WTC11 (cell line): ENCODE measurements at regions not wholly inside any gene's neighbourhood (a gene's known extent, or its start where the extent isn't known, plus 50 kb on each side); places are given as distances from the start of the nearest gene placed in this dataset.

Experiments
- ATF1 ChIP-seq: sonication (generic); formaldehyde crosslinking; IDR thresholded peaks from 2 replicates; pipeline ENCODE4 v1.8.1; 2023; ENCODE audit warnings: mild to moderate bottlenecking, moderate library complexity, missing genetic modification reagents
- CBFB ChIP-seq: sonication (generic); formaldehyde crosslinking; IDR thresholded peaks from 2 replicates; pipeline ENCODE4 v1.8.1; 2022; ENCODE audit warnings: mild to moderate bottlenecking, low read depth, missing genetic modification reagents
- CREB1 ChIP-seq: sonication (generic); formaldehyde crosslinking; IDR thresholded peaks from 2 replicates; pipeline ENCODE4 v1.8.0; 2023; ENCODE audit warnings: mild to moderate bottlenecking, missing genetic modification reagents
- GABPB1 ChIP-seq: sonication (generic); formaldehyde crosslinking; IDR thresholded peaks from 2 replicates; pipeline ENCODE4 v1.8.1; 2023; ENCODE audit warnings: mild to moderate bottlenecking, missing genetic modification reagents
- SMAD3 ChIP-seq: sonication (generic); formaldehyde crosslinking; IDR thresholded peaks from 2 replicates; pipeline ENCODE4 v1.8.0; 2022; ENCODE audit warnings: missing genetic modification reagents, mild to moderate bottlenecking, borderline replicate concordance
- SP1 ChIP-seq: sonication (generic); formaldehyde crosslinking; conservative IDR thresholded peaks from 2 replicates; pipeline ENCODE4 v1.8.1; 2022; ENCODE audit warnings: missing genetic modification reagents
- TEAD4 ChIP-seq: sonication (generic); formaldehyde crosslinking; IDR thresholded peaks from 2 replicates; pipeline ENCODE4 v1.8.0; 2022; ENCODE audit warnings: mild to moderate bottlenecking, missing genetic modification reagents
- ZNF232 ChIP-seq: sonication (generic); formaldehyde crosslinking; IDR thresholded peaks from 2 replicates; pipeline ENCODE4 v1.8.0; 2022; ENCODE audit warnings: mild to moderate bottlenecking, missing genetic modification reagents
- ZNF416 ChIP-seq: fragments of 250-450 bp; sonication (Bioruptor Pico); IDR thresholded peaks from 2 replicates; pipeline ENCODE4 v1.9.0; 2021; ENCODE audit warnings: mild to moderate bottlenecking, inconsistent platforms
- TF ChIP-seq, protein P1 (sequence below): fragments of 200-600 bp; IDR thresholded peaks from 2 replicates; pipeline ENCODE4 v1.8.0; 2022; ENCODE audit warnings: antibody characterized with exemption
- TF ChIP-seq, protein P2 (sequence below): sonication (generic); formaldehyde crosslinking; IDR thresholded peaks from 2 replicates; pipeline ENCODE4 v1.8.1; 2023; ENCODE audit warnings: mild to moderate bottlenecking, moderate library complexity, missing genetic modification reagents
- TF ChIP-seq, protein P3 (sequence below): sonication (generic); formaldehyde crosslinking; IDR thresholded peaks from 2 replicates; pipeline ENCODE4 v1.8.0; 2022; ENCODE audit warnings: mild to moderate bottlenecking, missing genetic modification reagents
- TF ChIP-seq, protein P4 (sequence below): sonication (generic); formaldehyde crosslinking; IDR thresholded peaks from 2 replicates; pipeline ENCODE4 v1.8.0; 2022; ENCODE audit warnings: mild to moderate bottlenecking, missing genetic modification reagents
- TF ChIP-seq, protein P5 (sequence below): sonication (generic); formaldehyde crosslinking; IDR thresholded peaks from 2 replicates; pipeline ENCODE4 v1.8.1; 2022; ENCODE audit warnings: low read depth, missing genetic modification reagents, borderline replicate concordance

DNA sequence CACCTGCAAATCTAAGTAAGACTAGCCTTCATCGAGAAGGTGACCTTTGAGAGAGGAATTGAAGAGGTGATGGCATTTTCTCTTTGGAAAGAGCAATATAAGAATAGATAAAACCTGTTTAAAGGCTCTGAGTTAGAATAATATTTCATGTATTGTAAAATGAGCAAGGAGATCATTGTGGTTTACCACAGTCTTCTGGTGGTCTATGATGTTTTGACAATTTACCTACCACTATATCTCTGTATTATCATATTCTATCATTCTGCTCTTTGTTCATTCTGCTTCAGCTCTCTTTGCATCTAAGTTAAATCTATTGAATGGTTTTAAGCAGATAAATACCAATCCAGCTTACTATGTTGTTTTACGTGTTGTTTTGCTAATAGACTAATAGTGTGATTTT lies 982.3 kb downstream of the SI start:
- TF ChIP-seq, protein P1, sequence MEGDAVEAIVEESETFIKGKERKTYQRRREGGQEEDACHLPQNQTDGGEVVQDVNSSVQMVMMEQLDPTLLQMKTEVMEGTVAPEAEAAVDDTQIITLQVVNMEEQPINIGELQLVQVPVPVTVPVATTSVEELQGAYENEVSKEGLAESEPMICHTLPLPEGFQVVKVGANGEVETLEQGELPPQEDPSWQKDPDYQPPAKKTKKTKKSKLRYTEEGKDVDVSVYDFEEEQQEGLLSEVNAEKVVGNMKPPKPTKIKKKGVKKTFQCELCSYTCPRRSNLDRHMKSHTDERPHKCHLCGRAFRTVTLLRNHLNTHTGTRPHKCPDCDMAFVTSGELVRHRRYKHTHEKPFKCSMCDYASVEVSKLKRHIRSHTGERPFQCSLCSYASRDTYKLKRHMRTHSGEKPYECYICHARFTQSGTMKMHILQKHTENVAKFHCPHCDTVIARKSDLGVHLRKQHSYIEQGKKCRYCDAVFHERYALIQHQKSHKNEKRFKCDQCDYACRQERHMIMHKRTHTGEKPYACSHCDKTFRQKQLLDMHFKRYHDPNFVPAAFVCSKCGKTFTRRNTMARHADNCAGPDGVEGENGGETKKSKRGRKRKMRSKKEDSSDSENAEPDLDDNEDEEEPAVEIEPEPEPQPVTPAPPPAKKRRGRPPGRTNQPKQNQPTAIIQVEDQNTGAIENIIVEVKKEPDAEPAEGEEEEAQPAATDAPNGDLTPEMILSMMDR = no peak
- no peak for TF ChIP-seq SMAD3 (CRISPR knock-in tag)
- TF ChIP-seq ZNF416 = no peak
- TF ChIP-seq, protein P2, sequence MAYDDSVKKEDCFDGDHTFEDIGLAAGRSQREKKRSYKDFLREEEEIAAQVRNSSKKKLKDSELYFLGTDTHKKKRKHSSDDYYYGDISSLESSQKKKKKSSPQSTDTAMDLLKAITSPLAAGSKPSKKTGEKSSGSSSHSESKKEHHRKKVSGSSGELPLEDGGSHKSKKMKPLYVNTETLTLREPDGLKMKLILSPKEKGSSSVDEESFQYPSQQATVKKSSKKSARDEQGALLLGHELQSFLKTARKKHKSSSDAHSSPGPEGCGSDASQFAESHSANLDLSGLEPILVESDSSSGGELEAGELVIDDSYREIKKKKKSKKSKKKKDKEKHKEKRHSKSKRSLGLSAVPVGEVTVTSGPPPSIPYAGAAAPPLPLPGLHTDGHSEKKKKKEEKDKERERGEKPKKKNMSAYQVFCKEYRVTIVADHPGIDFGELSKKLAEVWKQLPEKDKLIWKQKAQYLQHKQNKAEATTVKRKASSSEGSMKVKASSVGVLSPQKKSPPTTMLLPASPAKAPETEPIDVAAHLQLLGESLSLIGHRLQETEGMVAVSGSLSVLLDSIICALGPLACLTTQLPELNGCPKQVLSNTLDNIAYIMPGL (CRISPR knock-in tag) = no peak
- TF ChIP-seq CREB1 = no peak
- TF ChIP-seq, protein P3, sequence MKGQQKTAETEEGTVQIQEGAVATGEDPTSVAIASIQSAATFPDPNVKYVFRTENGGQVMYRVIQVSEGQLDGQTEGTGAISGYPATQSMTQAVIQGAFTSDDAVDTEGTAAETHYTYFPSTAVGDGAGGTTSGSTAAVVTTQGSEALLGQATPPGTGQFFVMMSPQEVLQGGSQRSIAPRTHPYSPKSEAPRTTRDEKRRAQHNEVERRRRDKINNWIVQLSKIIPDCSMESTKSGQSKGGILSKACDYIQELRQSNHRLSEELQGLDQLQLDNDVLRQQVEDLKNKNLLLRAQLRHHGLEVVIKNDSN = no peak
- TF ChIP-seq ATF1 = no peak
- TF ChIP-seq GABPB1 (CRISPR knock-in tag) = no peak
- TF ChIP-seq TEAD4 = no peak
- TF ChIP-seq ZNF232 (CRISPR knock-in tag) = no peak
- no peak for TF ChIP-seq CBFB (CRISPR knock-in tag)
- TF ChIP-seq SP1 (CRISPR knock-in tag) = no peak
- TF ChIP-seq, protein P4, sequence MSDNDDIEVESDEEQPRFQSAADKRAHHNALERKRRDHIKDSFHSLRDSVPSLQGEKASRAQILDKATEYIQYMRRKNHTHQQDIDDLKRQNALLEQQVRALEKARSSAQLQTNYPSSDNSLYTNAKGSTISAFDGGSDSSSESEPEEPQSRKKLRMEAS (CRISPR knock-in tag) = no peak
- TF ChIP-seq, protein P5, sequence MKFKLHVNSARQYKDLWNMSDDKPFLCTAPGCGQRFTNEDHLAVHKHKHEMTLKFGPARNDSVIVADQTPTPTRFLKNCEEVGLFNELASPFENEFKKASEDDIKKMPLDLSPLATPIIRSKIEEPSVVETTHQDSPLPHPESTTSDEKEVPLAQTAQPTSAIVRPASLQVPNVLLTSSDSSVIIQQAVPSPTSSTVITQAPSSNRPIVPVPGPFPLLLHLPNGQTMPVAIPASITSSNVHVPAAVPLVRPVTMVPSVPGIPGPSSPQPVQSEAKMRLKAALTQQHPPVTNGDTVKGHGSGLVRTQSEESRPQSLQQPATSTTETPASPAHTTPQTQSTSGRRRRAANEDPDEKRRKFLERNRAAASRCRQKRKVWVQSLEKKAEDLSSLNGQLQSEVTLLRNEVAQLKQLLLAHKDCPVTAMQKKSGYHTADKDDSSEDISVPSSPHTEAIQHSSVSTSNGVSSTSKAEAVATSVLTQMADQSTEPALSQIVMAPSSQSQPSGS (CRISPR knock-in tag) = no peak
